ENCODE measurements at regions not wholly inside any gene's neighbourhood (a gene's known extent, or its start where the extent isn't known, plus 50 kb on each side); places are given as distances from the start of the nearest gene placed in this dataset.
"Not testable (repeated sequence)": the region's sequence is repeated elsewhere in the genome, so short reads cannot be mapped to it uniquely, and the experiment has no call there.

- no peak for ATAC-seq
Measured at GRCh38 chr1:229017091-229017490, 253.8 kb upstream of the RAB4A start.

- ATAC-seq = no peak
Measured at GRCh38 chr1:229018674-229019295, 252.1 kb upstream of the RAB4A start.

- no peak for ATAC-seq
Measured at GRCh38 chr1:229019663-229020271, 251.1 kb upstream of the RAB4A start.

GRCh38 chr1:229021034-229021433, 249.9 kb upstream of the RAB4A start:
- not testable (repeated sequence) for ATAC-seq

GRCh38 chr1:229022595-229023333, 248.1 kb upstream of the RAB4A start:
- no peak for ATAC-seq

GRCh38 chr1:229023651-229024300, 247.1 kb upstream of the RAB4A start:
- no peak for ATAC-seq

GRCh38 chr1:229024528-229025130, 246.3 kb upstream of the RAB4A start:
- ATAC-seq = no peak

GRCh38 chr1:229025576-229025975, 245.3 kb upstream of the RAB4A start:
- ATAC-seq = no peak

- no peak for ATAC-seq
Measured at GRCh38 chr1:229027158-229027557, 243.8 kb upstream of the RAB4A start.

GRCh38 chr1:229027622-229028182, 243.2 kb upstream of the RAB4A start:
- peak; percentile 66 to 73 for ATAC-seq

- no peak for ATAC-seq
Measured at GRCh38 chr1:229028544-229028943, 242.4 kb upstream of the RAB4A start.

GRCh38 chr1:229028987-229029878, 241.7 kb upstream of the RAB4A start:
- ATAC-seq = no peak

GRCh38 chr1:229029879-229030235, 241.1 kb upstream of the RAB4A start:
- ATAC-seq = no peak

GRCh38 chr1:229030630-229031029, 240.3 kb upstream of the RAB4A start:
- no peak for ATAC-seq

GRCh38 chr1:229031061-229031460, 239.8 kb upstream of the RAB4A start:
- no peak for ATAC-seq

- no peak for ATAC-seq
Measured at GRCh38 chr1:229031481-229032341, 239.2 kb upstream of the RAB4A start.

GRCh38 chr1:229032375-229032774, 238.5 kb upstream of the RAB4A start:
- ATAC-seq = no peak

- no peak for ATAC-seq
Measured at GRCh38 chr1:229033480-229033879, 237.4 kb upstream of the RAB4A start.

- no peak for ATAC-seq
Measured at GRCh38 chr1:229034342-229034741, 236.6 kb upstream of the RAB4A start.

GRCh38 chr1:229035054-229035747, 235.7 kb upstream of the RAB4A start:
- peak in 1 of 2 donors; percentile 33 for ATAC-seq

Data from activated CD4-positive, CD25-positive, alpha-beta regulatory T cell treated with anti-CD3 and anti-CD28 coated beads, Interleukin-2, amount 50 U/mL, for 24 hours (primary cell).